Thyroid gland (tissue), 4 donors: ENCODE measurements at regions not wholly inside any gene's neighbourhood (a gene's known extent, or its start where the extent isn't known, plus 50 kb on each side); places are given as distances from the start of the nearest gene placed in this dataset.

Experiments
- DNase-seq, 2 donors: peaks; one replicate each; pipeline ENCODE4 v3.0.0-alpha.2; 2019
- H3K27ac ChIP-seq, 3 donors: fragments of 200-600 bp; sonication (generic); 1 replicate in 2 of 3; 2 replicates in 1 of 3; pipeline ENCODE4 v1.5.1; 2016 to 2019; ENCODE audit warnings: mild to moderate bottlenecking in 1 of 3, moderate library complexity in 1 of 3
- H3K27me3 ChIP-seq: fragments of 200-600 bp; sonication (generic); one replicate; pipeline ENCODE4 v1.5.1; 2019
- H3K36me3 ChIP-seq, 2 donors: fragments of 200-600 bp; sonication (generic); one replicate each; pipeline ENCODE4 v1.5.1; 2016 to 2019
- H3K4me1 ChIP-seq, 2 donors: fragments of 200-600 bp; sonication (generic); one replicate each; pipeline ENCODE4 v1.5.1; 2017 to 2019
- H3K4me3 ChIP-seq, 3 donors: fragments of 200-600 bp; sonication (generic); replicated peaks in 1 of 3; 1 replicate in 2 of 3; 2 replicates in 1 of 3; pipeline ENCODE4 v1.5.1; 2016; ENCODE audit warnings: mild to moderate bottlenecking in 1 of 3
- H3K9me3 ChIP-seq: fragments of 200-600 bp; sonication (generic); one replicate; pipeline ENCODE4 v1.5.1; 2017
- POLR2A ChIP-seq, 2 donors: fragments of 450-650 bp; IDR thresholded peaks; one replicate each; pipeline ENCODE4 v1.6.1; 2017; ENCODE audit warnings: antibody characterized with exemption in 2 of 2, mild to moderate bottlenecking in 2 of 2, moderate library complexity in 1 of 2
- WGBS, 2 donors: methylation state at CpG; one replicate each; pipeline ENCODE4 v1.1.5; 2017; 5-methylcytosine and 5-hydroxymethylcytosine counted together
- intact Hi-C: fragments of 100-400 bp; cut with DNase I; formaldehyde crosslinking; loops from one replicate; pipeline ENCODE4 v1.15.1; 2023
- TF ChIP-seq, protein P1 (sequence below), 6 experiments: fragments of 200-600 bp in 3 of 6; fragments of 450-650 bp in 3 of 6; sonication (generic) in 3 of 6; IDR thresholded peaks; one replicate each; pipeline ENCODE4 v1.5.1; 2016 to 2019; ENCODE audit warnings: antibody characterized with exemption in 6 of 6, mild to moderate bottlenecking in 2 of 6, inconsistent platforms in 1 of 6, moderate library complexity in 1 of 6

DNA sequence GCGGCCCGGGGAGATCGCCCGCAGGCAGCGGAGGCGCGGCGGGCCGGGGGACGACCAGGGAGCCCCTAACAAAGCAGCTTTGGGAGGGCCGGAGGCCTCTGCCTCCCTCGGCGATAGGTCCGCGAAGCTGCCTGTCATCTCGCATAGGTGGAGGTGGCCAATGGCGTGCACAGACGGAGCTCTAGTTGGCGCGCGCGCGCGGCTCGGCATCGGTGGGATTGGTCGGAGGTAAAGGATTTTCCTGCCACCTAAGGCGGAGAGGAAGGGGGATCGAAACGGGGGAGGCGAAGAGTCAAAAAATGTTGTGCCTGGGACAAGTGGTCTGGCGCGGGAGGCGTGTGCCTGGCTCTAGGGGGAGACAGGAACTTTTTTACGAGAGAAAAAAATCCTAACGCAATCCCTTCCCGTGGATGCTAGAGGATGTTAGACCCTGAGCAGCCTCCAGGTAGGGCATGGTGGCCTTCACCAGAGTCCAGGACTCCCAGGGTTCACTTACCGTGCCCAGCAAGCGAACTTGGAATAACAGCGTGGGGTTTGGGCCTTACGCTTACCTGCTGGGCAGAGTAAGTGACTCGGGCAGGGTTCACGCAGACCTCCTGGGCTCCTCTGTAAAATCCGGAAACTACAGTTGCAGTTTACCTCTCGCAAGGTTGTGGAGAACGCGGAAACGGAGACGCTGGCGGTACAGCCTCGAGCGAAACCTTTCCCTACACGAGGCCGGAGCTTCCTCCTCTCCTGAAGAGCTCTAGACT is 99.9 kb upstream of the SOD1 start:
- intact Hi-C loops: no loop called here
- no peak overlapping the region for H3K27ac ChIP-seq
- 5 to 7% methylated on average over 23 to 35 of the region's 54 CpGs for WGBS, 2 donors
- TF ChIP-seq, protein P1, sequence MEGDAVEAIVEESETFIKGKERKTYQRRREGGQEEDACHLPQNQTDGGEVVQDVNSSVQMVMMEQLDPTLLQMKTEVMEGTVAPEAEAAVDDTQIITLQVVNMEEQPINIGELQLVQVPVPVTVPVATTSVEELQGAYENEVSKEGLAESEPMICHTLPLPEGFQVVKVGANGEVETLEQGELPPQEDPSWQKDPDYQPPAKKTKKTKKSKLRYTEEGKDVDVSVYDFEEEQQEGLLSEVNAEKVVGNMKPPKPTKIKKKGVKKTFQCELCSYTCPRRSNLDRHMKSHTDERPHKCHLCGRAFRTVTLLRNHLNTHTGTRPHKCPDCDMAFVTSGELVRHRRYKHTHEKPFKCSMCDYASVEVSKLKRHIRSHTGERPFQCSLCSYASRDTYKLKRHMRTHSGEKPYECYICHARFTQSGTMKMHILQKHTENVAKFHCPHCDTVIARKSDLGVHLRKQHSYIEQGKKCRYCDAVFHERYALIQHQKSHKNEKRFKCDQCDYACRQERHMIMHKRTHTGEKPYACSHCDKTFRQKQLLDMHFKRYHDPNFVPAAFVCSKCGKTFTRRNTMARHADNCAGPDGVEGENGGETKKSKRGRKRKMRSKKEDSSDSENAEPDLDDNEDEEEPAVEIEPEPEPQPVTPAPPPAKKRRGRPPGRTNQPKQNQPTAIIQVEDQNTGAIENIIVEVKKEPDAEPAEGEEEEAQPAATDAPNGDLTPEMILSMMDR (IDR thresholded peaks at IDR 0.05): no peak
- no peak for TF ChIP-seq POLR2A (IDR thresholded peaks at IDR 0.05)
- H3K27me3 ChIP-seq: peaks cover 7% of the 10 kb centered on the region
- peak overlapping the region in 2 of 3 donors; percentile 6 to 28 for H3K4me3 ChIP-seq
- H3K36me3 ChIP-seq: no peaks in the 10 kb centered on the region
- H3K4me1 ChIP-seq: peaks cover 0 to 24% of the 10 kb centered on the region in 2 donors
- peak; percentile 46 to 73 for DNase-seq
- H3K9me3 ChIP-seq: no peaks in the 10 kb centered on the region

DNA sequence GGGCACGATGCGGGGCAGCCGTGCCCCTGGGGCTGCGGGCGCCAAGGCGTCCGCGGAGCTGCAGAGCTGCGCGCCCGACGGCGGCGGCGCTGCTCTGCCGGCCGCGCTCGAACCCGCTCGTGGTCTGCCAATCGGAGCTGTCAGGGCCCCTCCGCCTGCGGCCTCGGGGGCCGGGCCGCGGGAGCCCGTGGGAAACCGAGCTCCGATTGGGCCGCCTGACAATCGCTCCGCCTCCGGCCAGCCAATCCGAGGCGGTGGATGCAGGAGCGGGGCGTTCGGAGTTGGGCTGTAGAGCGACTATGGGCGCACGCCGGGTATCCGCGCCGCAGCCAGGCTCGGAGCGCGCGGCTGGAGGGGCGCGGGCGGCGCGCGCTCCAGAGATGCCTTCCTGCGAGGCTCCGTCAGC is 100.5 kb upstream of the SOD1 start:
- Histone ChIP-seq H3K27ac (no peak overlapping the region), H3K36me3 (no peaks in the 10 kb centered on the region), H3K27me3 (peaks cover 7% of the 10 kb centered on the region), H3K4me3 (peak overlapping the region in 2 of 3 donors; percentile 6 to 28), H3K4me1 (peaks cover 0 to 24% of the 10 kb centered on the region in 2 donors), H3K9me3 (no peaks in the 10 kb centered on the region)
- TF ChIP-seq, protein P1 (IDR thresholded peaks at IDR 0.05): peak in 1 of 6 experiments; percentile 11
- TF ChIP-seq POLR2A (IDR thresholded peaks at IDR 0.05): peak in 1 of 2 donors; percentile 22
- peak; percentile 44 to 71 for DNase-seq
- intact Hi-C loops: no loop called here
- no CpG with 5 or more reads among the region's 59 CpGs for WGBS, 2 donors

DNA sequence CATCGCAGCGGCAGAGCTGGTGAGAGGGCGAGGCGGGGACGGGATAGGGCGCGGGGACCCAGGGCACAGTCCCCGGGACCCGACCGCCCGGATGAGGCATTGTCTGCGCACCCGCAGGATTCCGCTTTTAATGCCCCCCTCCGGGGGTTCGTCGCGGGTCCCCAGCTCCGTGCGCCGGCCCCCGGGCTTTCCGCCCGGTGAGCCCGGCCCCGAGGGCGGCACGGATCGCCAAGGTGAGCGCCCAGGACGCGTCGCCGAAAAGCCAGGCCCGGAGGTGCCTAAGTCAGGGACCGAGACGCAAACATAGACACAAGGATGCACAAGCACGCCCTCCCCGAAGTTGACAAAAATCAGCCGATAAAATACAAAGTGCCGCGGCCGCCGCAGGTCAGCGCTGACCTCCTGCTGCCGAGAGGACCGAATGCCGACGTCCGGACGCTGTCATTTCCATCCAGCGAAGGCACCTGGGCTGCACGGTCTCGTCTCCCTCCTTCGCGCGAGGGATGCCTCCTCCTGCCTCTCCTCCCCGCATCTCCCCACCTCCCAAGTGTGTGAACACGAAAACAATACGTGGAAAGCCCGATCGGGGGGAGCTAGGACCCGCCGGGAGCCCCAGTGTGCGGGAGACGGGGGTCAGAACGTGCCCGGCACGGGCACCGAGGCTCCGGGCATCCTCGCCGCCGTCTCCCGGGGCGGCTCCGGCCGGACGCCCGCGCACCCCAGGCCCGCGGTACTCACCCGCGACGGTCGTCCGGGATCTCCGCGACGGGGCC is 101.1 kb upstream of the SOD1 start:
- Histone ChIP-seq H3K27me3 (peaks cover 7% of the 10 kb centered on the region), H3K4me1 (peaks cover 0 to 24% of the 10 kb centered on the region in 2 donors), H3K27ac (no peak overlapping the region), H3K36me3 (no peaks in the 10 kb centered on the region), H3K4me3 (peak overlapping the region in 2 of 3 donors; percentile 6 to 28), H3K9me3 (no peaks in the 10 kb centered on the region)
- peak in 1 of 2 donors; percentile 5 for DNase-seq
- TF ChIP-seq POLR2A (IDR thresholded peaks at IDR 0.05): no peak
- TF ChIP-seq, protein P1 (IDR thresholded peaks at IDR 0.05): no peak
- intact Hi-C loops: no loop called here
- 2% methylated on average over 12 of the region's 91 CpGs; no CpG with 5 or more reads in 1 of the 2 donors for WGBS, 2 donors

DNA sequence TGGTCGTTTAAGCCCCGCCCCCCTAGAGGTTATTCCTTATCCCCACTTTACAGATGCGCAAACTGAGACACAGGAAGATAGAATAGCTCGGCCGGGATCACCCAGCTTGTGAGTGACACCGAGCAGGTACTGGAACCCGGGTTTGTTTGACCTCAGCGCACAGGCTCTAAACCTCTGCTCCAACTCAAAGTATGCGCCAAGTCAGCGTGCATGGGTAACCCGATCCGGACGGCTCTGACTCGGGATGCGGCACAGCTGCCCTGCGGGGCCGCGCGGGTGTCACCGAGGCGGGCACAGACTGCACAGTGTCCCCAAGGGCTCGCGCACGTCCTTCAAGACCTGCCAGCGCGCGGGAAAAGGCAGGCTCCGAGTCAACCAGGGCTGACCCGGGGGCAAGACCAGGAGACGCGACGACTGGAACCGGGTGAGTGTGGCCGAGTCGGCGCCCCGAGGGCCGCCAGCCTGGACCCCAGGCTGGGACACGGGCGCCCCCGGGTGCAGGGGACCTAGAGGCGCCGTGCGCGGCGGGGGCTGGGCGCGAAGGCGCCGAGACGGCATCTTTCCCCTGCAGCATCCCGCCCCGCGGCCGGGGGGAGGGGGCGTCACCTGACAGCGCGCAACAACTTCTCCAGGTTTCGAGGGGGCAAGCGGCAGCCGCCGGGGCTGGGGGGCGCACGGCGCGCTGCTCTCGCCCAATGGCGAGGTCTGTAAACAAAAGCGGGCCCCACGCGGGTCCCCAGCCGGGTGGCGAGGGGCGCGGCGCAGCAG is 101.9 kb upstream of the SOD1 start:
- no peak for DNase-seq
- no peaks in the 10 kb centered on the region for H3K9me3 ChIP-seq
- intact Hi-C loops: no loop called here
- H3K27ac ChIP-seq: no peak overlapping the region
- H3K27me3 ChIP-seq: peaks cover 7% of the 10 kb centered on the region
- no peaks in the 10 kb centered on the region for H3K36me3 ChIP-seq
- H3K4me1 ChIP-seq: peaks cover 0 to 24% of the 10 kb centered on the region in 2 donors
- TF ChIP-seq, protein P1 (IDR thresholded peaks at IDR 0.05): no peak
- TF ChIP-seq POLR2A (IDR thresholded peaks at IDR 0.05): no peak
- peak overlapping the region in 1 of 3 donors; percentile 28 for H3K4me3 ChIP-seq
- WGBS, 2 donors: 11 to 32% methylated on average over 11 to 29 of the region's 76 CpGs
